Endodermal cell (in vitro differentiated cells): ENCODE measurements at regions not wholly inside any gene's neighbourhood (a gene's known extent, or its start where the extent isn't known, plus 50 kb on each side); places are given as distances from the start of the nearest gene placed in this dataset.

Experiments used
- DNase-seq: peaks from one replicate; pipeline ENCODE4 v3.0.0-alpha.2; 2017
- H3K27ac ChIP-seq: 2 replicates; pipeline ENCODE4 v1.5.1; 2013; ENCODE audit warnings: mild to moderate bottlenecking, low read depth, low read length, moderate library complexity
- H3K27me3 ChIP-seq: 2 replicates; pipeline ENCODE4 v1.6.1; 2013; ENCODE audit warnings: mild to moderate bottlenecking, low read length, moderate library complexity; ENCODE audit not compliant: insufficient read depth, control insufficient read depth, poor library complexity, severe bottlenecking
- H3K36me3 ChIP-seq: 2 replicates; pipeline ENCODE4 v1.7.0; 2013; ENCODE audit warnings: mild to moderate bottlenecking, low read length, moderate library complexity; ENCODE audit not compliant: control insufficient read depth, insufficient read depth
- H3K4me1 ChIP-seq: one replicate; pipeline ENCODE4 v1.7.0; 2013; ENCODE audit warnings: low read length; ENCODE audit not compliant: control insufficient read depth, insufficient read depth
- H3K4me3 ChIP-seq: 2 replicates; pipeline ENCODE4 v1.5.1; 2013; ENCODE audit warnings: mild to moderate bottlenecking, low read length, moderate library complexity
- H3K9ac ChIP-seq: 2 replicates; pipeline ENCODE4 v1.6.1; 2013; ENCODE audit warnings: mild to moderate bottlenecking, low read length, moderate library complexity; ENCODE audit not compliant: poor library complexity, severe bottlenecking; ENCODE audit errors: extremely low read depth
- H3K9me3 ChIP-seq: 2 replicates; pipeline ENCODE4 v1.6.1; 2013; ENCODE audit warnings: mild to moderate bottlenecking, low read length, moderate library complexity; ENCODE audit not compliant: control insufficient read depth
- H3K27ac Mint-ChIP-seq: 2 replicates; pipeline ENCODE4 v1.8.0; 2020; ENCODE audit warnings: mixed read lengths
- H3K27me3 Mint-ChIP-seq: 2 replicates; pipeline ENCODE4 v1.8.0; 2021; ENCODE audit warnings: mild to moderate bottlenecking, mixed read lengths; ENCODE audit not compliant: insufficient read depth
- H3K36me3 Mint-ChIP-seq: 2 replicates; pipeline ENCODE4 v1.8.0; 2020; ENCODE audit warnings: low read depth, mixed read lengths
- H3K4me1 Mint-ChIP-seq: 2 replicates; pipeline ENCODE4 v1.8.0; 2020; ENCODE audit warnings: mixed read lengths
- H3K4me3 Mint-ChIP-seq: 2 replicates; pipeline ENCODE4 v1.8.0; 2020; ENCODE audit warnings: mild to moderate bottlenecking, moderate library complexity, mixed read lengths
- H3K9me3 Mint-ChIP-seq: 2 replicates; pipeline ENCODE4 v1.8.0; 2020; ENCODE audit warnings: mild to moderate bottlenecking, mixed read lengths
- WGBS, 2 experiments: methylation state at CpG; one replicate each; pipeline versions ENCODE4 v1.1.5 to v1.1.7; 2013; ENCODE audit warnings: missing lambda C conversion rate in 2 of 2, mixed read lengths in 1 of 2; ENCODE audit not compliant: insufficient coverage in 1 of 2, insufficient read length in 1 of 2; 5-methylcytosine and 5-hydroxymethylcytosine counted together
- TF ChIP-seq, protein P1 (sequence below): fragments of 200-600 bp; sonication (generic); conservative IDR thresholded peaks from 2 replicates; pipeline ENCODE4 v1.5.0; 2021; ENCODE audit warnings: antibody characterized with exemption, mild to moderate bottlenecking

- Histone ChIP-seq H3K36me3 (no peaks in the 10 kb centered on the region), H3K9me3 (no peaks in the 10 kb centered on the region), H3K9ac (no peak overlapping the region), H3K4me3 (no peak overlapping the region), H3K27ac (no peak overlapping the region), H3K27me3 (no peaks in the 10 kb centered on the region), H3K4me1 (no peaks in the 10 kb centered on the region)
- no peak for DNase-seq
- Mint-ChIP-seq H3K27me3 (no peaks in the 10 kb centered on the region), H3K9me3 (no peaks in the 10 kb centered on the region), H3K27ac (no peak overlapping the region), H3K4me1 (no peaks in the 10 kb centered on the region), H3K36me3 (no peaks in the 10 kb centered on the region), H3K4me3 (no peak overlapping the region)
- TF ChIP-seq, protein P1, sequence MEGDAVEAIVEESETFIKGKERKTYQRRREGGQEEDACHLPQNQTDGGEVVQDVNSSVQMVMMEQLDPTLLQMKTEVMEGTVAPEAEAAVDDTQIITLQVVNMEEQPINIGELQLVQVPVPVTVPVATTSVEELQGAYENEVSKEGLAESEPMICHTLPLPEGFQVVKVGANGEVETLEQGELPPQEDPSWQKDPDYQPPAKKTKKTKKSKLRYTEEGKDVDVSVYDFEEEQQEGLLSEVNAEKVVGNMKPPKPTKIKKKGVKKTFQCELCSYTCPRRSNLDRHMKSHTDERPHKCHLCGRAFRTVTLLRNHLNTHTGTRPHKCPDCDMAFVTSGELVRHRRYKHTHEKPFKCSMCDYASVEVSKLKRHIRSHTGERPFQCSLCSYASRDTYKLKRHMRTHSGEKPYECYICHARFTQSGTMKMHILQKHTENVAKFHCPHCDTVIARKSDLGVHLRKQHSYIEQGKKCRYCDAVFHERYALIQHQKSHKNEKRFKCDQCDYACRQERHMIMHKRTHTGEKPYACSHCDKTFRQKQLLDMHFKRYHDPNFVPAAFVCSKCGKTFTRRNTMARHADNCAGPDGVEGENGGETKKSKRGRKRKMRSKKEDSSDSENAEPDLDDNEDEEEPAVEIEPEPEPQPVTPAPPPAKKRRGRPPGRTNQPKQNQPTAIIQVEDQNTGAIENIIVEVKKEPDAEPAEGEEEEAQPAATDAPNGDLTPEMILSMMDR, result no peak
Measured at GRCh38 chr11:109237636-109238035, 184.4 kb upstream of the C11orf87 start.

DNA sequence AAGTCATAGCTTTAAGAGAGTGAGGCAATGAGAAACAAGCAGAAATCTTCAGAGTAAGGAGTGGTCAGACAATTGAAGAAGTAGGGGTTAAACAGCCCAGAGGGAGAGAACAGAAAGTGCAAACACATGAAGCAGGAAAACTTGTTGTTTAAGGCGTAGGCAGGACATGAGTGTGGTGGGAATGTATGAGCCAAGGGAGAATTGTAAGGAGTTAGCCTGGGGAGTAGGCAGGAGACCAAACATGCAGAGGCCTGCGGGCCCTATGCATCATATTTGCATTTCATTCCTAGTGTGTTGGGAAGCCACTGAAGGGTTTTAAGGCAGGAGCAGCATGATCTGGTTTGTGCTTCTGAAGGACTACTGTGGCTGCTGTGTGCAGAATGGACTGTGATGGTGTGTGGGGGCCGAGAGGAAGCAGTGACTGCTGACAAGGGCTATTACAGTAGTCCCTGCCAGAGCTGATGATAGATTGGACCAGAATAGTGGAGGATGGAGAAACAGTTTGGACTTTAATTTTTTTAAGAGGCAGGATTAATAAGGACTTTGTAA, 179.9 kb upstream of the C11orf87 start:
- H3K4me1 Mint-ChIP-seq, result no peaks in the 10 kb centered on the region
- no peaks in the 10 kb centered on the region for H3K36me3 Mint-ChIP-seq
- H3K9me3 ChIP-seq, result no peaks in the 10 kb centered on the region
- H3K27me3 Mint-ChIP-seq, result no peaks in the 10 kb centered on the region
- TF ChIP-seq, protein P1, result no peak
- no peak overlapping the region for H3K4me3 Mint-ChIP-seq
- H3K36me3 ChIP-seq, result no peaks in the 10 kb centered on the region
- no peak overlapping the region for H3K9ac ChIP-seq
- H3K27ac Mint-ChIP-seq, result no peak overlapping the region
- peak; percentile 47 for DNase-seq
- H3K4me1 ChIP-seq, result no peaks in the 10 kb centered on the region
- no peak overlapping the region for H3K27ac ChIP-seq
- H3K9me3 Mint-ChIP-seq, result no peaks in the 10 kb centered on the region
- H3K4me3 ChIP-seq, result no peak overlapping the region
- WGBS, 2 experiments, result 79 to 85% methylated on average over 3 of the region's 3 CpGs
- no peaks in the 10 kb centered on the region for H3K27me3 ChIP-seq

DNA sequence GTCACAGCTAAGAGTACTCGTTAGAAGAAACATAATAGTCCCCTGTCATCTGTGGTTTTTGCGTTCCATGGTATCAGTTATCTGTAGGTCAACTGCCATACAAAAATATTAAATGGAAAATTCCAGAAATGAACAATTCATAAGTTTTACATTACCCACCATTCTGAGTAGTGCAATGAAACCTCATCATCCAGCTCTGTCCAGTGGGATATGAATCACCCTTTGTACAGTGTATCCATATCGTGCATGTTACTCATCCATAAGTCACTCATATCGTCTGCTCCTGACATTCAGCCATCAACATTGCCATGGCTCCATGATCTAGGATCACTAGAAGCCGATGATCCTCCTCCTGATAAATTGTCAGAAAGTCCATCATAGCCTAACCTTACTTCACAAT, 174.9 kb upstream of the C11orf87 start:
- H3K36me3 ChIP-seq, result no peaks in the 10 kb centered on the region
- H3K4me3 ChIP-seq, result no peak overlapping the region
- H3K4me1 ChIP-seq, result no peaks in the 10 kb centered on the region
- Mint-ChIP-seq H3K4me1 (no peaks in the 10 kb centered on the region), H3K27me3 (peaks cover 2% of the 10 kb centered on the region), H3K36me3 (no peaks in the 10 kb centered on the region), H3K27ac (no peak overlapping the region), H3K4me3 (no peak overlapping the region), H3K9me3 (no peaks in the 10 kb centered on the region)
- H3K27me3 ChIP-seq, result no peaks in the 10 kb centered on the region
- TF ChIP-seq, protein P1, result no peak
- H3K27ac ChIP-seq, result no peak overlapping the region
- WGBS, 2 experiments, result 86 to 94% methylated on average over 5 of the region's 5 CpGs
- no peak overlapping the region for H3K9ac ChIP-seq
- DNase-seq, result no peak
- no peaks in the 10 kb centered on the region for H3K9me3 ChIP-seq
